ENCODE measurements at regions not wholly inside any gene's neighbourhood (a gene's known extent, or its start where the extent isn't known, plus 50 kb on each side); places are given as distances from the start of the nearest gene placed in this dataset.

DNA sequence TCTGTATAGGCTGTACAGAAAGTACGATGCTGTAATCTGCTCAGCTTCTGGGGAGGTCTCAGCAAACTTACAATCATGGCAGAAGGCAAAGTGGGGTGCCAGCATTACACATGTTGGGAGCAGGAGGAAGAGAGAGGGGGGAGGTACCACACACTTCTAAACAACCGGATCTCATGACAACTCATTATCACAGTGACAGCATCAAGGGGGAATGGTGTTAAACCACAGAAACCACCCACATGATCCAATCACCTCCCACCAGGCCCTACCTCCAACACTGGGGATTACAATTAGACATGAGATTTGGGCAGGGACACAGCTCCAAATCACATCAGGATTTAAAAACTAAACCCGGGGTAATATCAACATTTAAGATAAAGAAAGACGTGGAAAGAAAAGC, 468.8 kb upstream of the AUTS2 start:
- no peak for DNase-seq

DNA sequence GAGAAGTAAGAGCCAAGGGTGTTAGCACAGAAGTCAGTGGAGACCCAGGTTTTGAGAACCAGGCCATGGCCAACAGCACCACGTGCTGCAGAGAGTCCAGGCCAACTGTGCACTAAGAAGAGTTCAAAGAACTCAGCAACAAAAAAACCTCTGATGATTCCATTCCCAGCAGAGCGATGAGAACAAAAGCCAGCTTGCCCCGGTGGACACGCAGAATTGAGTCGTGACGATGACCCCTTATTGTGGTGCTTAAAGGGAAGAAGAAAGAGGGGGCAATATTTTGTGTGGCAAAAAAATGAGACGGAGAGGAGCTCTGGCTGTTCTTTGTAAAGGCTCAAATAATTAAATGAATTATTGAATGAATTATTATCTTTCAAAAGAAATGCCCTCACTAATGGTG, 468.3 kb upstream of the AUTS2 start:
- DNase-seq, result no peak

DNA sequence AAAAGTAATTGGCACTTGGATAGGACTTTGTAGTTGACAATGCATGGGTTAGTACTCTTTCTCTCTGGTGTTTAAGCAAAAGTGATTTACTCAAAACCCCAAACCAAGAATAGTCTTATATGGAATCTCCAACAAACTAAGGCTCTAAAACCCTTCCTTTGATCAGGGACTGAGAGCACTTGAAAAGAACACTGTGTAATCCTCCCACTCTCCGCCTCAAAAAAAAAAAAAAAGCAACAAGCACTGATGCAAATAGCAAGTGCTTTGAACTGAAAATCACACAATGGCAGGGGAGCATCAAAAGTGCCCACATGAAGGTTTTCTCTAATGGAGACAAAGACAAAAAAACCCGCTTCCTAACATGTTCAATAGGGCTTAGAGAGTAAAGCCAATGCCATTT, 467.9 kb upstream of the AUTS2 start:
- DNase-seq, result no peak

DNA sequence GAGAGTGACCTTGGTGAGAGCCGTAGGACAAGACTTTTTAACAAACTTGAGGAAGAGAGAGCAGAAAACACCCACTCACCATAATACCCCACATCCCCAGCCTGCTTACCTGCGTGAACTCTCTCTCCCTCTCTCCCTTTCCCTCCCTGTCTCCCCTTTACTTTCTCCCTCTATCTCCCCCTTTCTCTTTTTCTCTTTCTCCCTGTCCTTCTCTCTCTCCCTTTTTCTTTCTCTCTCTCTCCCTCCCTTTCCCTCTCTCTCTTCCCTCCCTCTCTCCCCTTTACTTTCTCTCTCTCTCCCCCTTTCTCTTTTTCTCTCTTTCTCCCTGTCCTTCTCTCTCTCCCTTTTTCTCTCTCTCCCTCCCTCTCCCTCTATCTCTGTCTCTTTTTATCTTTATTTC, 464.0 kb upstream of the AUTS2 start:
- no peak for DNase-seq

DNA sequence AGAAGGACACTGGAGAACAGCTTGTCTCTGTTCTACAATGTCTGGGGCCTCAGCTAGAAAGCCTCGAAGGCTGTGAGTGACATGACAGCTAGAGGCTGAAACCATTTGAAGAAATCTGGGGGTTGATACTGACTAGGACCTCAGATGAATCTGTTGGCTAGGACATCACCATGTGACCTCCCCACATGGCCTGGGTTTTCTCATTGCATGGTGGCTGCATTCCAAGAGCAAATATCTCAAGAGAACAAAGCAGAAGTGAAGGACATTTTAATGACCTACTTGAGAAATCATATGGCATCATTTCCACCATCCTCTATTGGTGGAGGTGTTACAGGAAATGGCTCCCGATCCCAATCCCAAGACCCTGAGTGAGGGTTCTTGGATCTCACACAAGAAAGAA, 450.6 kb upstream of the AUTS2 start:
- DNase-seq, result no peak

DNA sequence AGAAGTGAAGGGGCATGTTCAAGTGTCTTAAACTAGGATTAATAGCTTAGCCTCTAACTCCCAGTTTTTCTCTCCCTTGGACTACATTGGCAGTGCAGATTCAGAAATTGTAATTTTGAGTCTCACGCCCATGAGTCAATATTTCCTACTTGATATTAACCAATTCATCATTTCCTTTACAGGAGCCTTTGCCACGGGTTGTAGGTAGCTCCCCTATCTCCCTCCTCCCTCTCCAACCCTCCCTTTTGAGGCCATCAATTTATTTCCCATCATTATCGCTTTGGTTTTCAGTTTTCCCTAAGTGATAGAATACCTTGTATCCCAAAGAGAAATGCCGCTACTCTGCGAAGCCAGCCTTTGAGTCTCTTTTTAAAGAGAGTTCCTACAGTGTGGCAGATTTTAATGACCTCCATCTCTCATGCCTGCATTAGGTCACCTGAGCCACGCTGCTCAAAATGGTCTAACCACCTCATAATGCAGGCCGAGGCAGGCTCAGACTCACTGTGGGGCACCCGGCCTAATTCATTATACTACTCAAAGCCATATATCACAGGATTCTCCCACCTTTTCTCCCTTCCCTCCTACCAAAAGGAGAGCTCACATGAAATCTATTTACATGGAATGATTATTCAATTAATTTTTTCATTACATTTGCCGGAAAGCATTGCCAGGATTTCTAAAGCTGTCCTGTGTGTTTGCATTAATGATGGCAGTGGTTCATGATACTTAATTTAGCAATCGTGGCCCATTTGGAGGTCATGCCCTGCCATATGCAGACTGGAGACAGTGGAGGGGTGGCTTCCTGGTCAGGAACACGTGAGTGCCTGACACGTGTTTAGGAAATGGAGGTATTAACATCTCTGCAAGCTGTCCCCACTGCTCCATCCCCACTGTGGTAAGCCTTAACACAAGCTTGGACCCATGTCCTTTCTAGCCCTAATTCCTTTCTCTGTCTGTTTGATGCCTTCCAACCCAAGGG, 448.2 kb upstream of the AUTS2 start:
- DNase-seq, result no peak

DNA sequence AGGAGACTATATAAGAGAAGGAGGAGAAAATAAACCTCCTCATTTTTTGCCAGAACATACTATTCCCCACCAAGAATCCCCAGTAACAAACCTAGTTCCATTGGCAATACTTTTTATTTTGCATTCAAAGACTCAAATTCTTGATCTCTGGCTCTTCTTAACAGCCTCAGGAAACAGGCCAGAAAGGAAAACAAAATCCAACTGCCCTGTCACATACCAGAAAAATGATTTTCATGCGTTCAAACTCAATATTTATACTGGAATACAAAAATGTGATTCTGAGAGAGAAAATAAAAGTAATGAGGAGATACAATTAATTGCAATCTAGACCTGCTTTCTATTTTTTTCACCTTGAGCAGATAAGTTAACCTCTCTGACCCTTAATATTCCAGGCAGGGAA, 435.9 kb upstream of the AUTS2 start:
- DNase-seq, result no peak

DNA sequence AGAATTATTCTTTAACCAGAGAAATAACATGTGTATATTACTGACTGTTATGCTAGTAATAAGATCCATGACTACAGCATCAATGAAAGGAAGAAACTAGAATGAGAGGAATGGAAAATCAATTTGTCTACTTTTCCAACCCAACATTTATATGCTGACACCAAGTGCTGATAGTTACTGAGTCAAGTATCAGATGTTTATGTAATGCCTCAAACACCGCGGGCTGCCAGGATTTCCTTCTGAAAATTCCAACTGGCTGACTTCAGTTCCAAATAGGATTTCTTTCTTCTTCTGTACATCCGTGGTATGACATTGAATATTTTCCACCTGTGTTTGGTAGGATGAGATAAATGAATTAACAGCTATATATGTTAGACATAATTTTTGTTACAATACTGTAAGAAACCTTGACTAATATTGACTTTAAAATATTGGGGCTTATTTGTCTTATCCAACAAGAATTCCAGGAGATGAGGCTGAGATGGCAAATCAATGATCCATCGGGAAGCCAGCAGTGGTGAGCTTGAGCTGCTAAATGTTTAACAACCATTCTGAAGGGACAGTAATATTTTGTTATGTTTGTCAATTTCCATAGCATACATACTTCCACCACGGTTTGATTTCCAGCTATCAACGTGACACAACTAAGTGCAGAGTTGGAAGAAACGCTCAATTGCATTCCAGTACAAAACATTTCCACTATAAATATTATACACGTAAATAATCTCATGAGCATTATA, 435.2 kb upstream of the AUTS2 start:
- no peak for DNase-seq

DNA sequence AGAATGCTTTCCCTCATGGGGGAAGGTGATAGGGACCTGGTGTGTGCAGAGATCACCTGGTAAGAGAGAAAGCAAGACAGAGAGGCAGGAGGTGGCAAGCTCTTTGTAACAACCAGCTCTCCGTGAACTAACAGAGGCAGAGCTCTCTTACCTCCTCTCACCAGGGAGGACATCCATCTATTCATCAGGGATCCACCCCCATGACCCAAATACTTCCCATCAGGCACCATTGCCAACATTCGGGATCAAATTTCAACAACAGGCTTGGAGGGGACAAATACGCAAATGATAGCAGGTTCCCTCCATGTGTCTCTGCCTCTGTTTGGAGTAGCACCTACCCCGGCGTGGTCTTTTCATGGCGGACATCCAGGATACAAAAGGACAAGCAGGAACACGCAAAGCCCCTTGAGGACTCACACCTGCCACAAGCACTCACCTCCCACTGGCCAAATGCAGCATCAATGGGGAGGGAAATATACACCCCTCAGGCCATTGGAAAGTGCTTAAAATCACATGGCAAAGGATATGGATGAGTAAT, 431.2 kb upstream of the AUTS2 start:
- peak; percentile 99 for DNase-seq

DNA sequence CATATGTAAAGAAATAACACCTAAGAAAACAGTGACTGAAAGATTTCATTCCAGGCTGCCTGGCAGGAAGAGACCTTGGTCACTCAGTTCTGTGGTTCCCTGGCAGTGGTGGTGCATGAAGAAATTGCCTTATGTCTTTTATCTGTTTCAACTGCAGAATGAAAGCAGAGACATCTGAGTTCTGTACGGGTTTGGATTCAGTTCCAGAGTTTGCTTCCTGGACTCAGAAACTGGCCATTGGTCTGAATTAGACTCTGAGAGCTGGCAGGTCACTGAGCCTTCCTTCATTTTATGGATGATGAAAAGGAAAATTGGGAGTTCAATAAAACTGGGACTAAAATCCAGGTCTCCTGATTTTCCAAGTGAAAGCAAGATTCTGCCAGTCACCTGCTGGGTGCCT, 428.9 kb upstream of the AUTS2 start:
- no peak for DNase-seq

DNA sequence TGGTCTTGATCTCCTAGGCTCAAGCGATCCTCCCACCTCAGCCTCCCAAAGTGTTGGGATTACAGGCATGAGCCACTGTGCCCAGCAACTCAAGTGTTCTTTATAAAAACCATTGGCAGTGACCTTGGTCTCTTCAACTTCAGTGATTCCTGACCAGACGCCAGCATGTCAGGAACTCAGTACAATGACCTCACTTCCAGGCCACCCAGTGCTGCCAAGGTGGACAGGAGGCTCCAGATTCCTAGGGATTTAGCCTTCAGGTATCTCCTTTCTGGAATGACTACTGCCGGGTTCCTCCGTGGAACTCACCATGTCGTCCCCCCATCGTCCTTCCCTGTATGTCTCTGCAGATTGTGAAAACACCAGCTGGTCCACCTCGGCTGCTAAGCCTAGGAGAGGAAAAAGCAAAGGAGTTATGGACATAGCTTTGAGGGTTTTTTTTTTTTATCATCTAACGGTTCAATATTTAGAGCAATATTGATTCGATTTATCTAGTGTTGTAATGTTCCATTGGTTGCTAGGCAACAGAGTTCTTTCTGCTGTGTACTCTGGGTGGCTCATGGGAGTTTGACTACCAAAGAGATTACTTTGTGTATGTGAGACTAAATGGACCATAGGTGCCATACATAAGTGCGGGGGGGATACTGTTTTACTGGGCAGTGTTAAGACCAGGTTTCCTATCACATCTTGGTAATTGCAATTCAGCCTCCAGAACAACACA, 425.8 kb upstream of the AUTS2 start:
- DNase-seq, result peak; percentile 7

DNA sequence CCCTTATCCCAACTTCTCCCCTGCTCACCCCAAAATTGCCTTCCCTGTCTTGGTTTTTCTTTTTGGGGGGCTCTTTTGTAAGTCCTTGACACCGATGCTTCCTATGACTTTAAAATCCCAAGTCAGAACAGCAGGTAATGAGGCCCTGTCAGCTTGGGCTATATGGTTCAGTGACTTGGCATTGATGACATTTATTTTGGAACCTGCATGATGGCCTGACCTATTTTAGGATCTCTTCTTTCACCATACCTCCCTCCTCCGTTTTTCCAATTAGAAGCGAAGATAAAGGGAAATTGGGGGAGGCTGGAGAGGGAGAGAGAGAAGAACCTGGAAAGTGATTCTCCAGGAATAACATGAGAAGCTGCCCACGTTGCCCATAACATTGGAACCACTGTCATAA, 424.9 kb upstream of the AUTS2 start:
- DNase-seq, result no peak

DNA sequence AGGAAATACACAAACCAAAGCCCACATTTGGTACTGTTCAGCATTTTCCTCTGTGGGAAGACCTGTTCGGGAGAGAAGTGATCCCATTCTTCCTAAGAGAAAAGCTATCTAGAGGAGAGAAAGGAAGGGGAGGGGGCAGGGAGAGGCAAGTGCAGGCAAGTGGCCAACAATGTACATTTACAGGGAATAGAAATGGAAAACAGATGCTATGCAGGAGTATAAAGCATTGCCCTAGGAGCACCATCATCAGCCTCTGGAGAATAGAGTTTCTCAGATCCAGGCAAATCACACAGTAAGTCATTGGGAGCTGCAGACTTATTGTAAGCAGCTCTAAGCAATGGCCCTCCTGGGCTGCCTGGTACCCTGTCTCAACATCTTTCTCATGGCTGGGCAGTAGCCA, 424.4 kb upstream of the AUTS2 start:
- no peak for DNase-seq

DNA sequence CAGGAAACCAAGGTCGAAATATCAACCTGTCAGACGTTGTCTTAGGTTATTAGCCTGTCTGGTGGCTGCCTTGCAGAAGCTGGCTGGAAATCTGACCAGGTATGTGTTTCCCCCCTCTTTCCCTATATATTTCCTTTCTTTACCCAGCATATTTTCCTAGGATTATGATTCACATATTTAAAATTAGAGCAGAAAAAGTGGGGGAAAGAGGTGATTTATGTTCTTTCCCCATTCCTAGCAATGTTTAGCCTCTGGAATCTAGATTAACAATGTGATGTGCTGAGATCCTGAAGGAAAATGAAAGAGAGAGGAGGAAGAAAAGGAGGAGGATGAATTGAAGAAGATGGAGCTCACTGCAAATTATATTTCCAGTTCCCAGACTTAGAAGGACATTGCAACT, 421.4 kb upstream of the AUTS2 start:
- no peak for DNase-seq

DNA sequence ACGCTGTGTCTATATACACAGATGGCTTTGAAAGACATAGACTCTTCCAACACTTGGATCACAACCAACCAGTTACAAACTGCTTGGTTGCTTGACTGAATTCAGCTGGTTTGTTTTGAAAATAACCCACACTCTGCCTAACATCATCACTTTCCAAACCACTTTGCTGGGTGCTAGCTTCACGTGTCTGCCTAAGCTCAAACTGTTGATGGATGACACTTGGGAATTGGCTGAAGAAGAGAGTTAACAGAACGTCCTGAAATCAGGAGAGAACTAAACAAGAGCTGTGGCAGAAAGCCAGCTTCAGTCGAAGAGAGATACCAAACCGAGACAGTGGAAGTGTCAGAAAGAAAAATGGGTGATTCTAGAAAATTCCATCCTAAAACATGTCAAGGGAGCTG, 420.8 kb upstream of the AUTS2 start:
- no peak for DNase-seq

DNA sequence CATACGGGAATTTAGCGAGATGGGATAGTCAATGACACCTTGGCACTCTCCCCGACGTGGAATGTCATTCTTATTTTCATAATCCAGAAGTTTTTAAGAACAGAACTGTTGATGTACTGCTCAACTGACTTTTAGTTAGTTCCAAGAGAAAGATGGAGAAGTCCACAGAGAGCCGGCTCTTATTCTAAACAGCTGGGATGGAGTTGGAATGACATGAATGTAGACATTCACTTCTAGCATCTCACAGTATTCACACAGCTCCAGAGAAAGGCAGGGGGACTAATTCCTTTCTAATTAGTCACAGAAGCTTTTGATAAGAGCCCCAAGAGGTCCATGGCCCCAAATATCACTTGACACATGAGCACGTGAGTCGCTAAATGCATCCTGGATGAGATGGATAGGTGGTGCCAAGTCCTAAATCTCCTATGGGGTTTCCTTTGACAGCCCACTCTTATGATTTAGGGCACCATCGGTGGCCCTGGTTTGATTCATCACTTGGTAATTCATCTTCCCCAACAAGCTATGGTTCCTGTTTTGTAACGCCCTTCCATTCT, 420.3 kb upstream of the AUTS2 start:
- no peak for DNase-seq

DNA sequence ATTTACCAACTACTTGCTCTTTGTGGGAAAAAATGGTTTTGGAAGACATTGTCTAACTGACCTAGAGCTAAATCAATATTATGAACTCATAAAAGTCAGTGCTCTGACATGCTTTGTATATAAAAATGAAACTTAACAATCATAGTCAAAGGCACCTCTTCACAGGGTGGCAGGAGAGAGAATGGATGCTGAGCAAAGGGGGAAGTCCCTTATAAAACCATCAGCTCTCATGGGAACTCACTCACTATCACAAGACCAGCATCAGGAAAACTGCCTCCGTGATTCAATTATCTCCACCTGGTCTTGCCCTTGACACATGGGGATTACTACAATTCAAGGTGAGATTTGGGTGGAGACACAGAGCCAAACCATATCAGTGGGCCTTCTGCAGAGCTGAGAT, 417.6 kb upstream of the AUTS2 start:
- no peak for DNase-seq

DNA sequence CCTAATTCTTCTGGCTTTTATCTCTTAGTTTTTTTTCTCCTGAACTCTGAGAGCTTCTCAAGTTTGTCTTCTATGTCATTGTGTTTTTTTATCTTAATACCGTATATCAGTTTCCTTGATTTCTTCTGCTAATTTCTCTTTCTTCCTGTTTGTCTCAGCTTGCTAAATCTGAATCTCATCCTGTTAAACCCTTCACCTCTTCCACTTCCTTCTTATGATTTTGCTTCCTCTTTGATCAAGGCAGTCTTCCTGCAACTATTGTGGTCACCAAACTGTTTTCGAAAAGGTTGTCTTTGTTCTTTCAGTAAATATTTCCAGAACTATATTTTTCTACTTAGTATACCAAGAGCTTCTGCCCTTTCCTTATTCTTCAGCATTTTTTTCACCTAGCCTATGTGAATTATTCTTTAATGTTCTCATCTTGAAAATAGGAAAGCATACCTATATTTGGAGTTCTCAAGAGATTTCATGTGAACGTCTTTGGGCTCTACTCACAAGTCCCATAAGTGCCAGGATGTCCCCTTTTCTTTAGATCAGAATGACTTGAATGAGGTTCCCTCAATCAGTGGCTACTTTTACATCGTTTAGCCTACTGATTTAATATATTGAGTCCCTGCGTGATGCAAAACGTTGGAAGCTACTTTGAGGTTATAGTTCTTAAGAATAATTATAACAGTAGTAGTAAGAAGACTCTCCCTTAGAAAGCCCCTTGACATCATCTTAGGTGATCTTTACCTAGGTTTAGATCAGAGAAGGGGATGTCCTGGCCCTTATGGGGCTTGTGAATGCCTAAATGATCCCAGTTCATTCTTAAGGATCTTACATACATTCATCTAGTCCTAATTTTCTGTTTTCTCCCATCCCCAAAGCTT, 415.4 kb upstream of the AUTS2 start:
- no peak for DNase-seq

DNA sequence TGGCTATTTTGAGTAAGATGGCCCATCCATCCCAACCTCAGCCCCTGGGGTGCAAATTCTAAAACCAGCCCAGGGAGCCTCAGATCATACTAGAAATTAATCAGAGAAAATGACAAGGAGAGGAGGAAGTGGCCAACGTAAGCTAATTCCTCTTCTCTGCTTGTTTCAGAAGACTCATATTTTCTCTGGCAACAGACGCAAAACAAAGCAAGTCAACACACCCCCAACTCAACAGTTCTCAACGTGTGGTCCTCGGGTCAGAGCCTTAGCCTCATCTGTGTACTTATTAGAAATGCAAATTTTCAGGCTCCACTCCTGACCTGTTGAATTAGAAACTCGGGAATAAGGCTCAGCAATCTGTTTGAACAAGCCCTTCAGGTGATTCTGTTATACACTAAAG, 413.9 kb upstream of the AUTS2 start:
- DNase-seq, result no peak

DNA sequence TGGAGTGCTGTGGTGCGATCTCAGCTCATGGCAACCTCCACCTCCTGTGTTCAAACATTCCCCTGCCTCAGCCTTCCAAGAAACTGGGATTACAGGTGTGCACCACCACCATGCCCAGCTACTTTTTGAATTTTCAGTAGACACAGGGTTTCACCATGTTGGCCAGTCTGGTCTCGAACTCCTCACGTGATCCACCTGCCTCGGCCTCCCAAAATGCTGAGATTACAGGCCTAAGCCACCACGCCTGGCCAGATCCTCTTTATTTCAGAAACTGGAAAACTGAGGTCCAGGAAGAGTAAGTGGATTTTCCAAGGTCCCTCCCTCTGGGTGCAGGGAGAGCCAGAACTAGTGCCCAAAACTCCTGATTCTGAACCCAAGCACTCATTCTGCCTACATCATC, 413.1 kb upstream of the AUTS2 start:
- DNase-seq, result no peak

DNA sequence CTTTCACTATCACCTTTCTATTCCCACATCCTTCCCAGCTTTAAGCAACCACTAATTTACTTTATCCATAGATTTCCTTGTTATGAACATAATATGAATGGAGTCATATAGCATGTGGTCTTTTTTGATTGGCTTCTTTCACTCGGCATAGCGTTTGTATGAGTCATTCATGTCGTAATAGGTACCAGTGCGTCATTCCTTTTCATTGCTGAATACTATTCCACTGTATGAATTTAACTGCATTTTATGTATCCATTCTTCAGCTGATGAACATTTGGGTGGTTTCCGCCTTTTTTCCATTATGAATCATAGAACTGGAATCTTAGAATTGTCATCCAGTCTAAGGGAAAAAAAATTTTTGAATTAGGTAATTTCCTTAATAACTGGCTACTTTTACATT, 411.3 kb upstream of the AUTS2 start:
- no peak for DNase-seq

DNA sequence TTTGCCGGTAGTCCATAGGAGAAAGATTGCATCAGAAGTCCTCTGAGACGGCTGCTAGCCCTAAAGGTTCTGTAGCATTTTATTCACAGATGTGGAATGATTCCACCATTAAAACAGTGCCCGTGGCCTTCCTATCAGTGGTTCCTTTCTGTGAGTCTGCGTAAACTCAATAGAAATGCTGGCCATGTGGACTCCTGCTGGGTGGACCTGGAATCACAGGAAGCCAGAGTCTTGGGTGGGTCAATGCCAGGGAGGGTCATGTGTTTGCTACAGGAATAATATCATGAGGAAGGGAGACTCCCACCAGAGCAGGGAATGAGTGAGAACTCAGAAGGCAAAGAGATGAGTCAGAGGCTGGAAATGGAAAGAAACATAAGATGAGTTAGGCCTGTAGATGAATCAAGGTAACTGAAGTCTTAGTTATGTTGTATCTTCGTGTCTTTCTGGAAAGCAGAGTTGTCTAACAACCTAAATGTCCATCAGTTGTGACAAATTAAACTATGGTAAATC, 410.4 kb upstream of the AUTS2 start:
- DNase-seq, result no peak

Measured in NCI-H146 (cell line).